GM23338 (cell line): ENCODE measurements at regions not wholly inside any gene's neighbourhood (a gene's known extent, or its start where the extent isn't known, plus 50 kb on each side); places are given as distances from the start of the nearest gene placed in this dataset.
"Not testable (repeated sequence)": the region's sequence is repeated elsewhere in the genome, so short reads cannot be mapped to it uniquely, and the experiment has no call there.

Experiments used
- ATAC-seq: fragments of 200-7000 bp; cut with Tn5 transposase; 3 replicates; pipeline ENCODE4 v1.9.1; 2020
- DNase-seq: peaks from one replicate; pipeline ENCODE4 v3.0.0-alpha.2; 2015; ENCODE audit warnings: low spot score
- H2AFZ ChIP-seq: fragments of 200-600 bp; sonication (generic); 2 replicates; pipeline ENCODE4 v1.8.0; 2016; ENCODE audit warnings: antibody characterized with exemption, mild to moderate bottlenecking, moderate library complexity
- H3F3A ChIP-seq: fragments of 200-600 bp; sonication (generic); replicated peaks from 2 replicates; pipeline ENCODE4 v1.8.0; 2017; ENCODE audit warnings: antibody characterized with exemption, mixed run types, low read depth
- H3K27ac ChIP-seq: fragments of 200-600 bp; sonication (generic); 2 replicates; pipeline ENCODE4 v1.6.1; 2016; ENCODE audit warnings: low read depth
- H3K27me3 ChIP-seq: fragments of 200-600 bp; sonication (generic); 2 replicates; pipeline ENCODE4 v1.8.0; 2016; ENCODE audit warnings: mild to moderate bottlenecking, mixed run types, moderate library complexity; ENCODE audit not compliant: insufficient read depth
- H3K36me3 ChIP-seq: fragments of 200-600 bp; sonication (generic); 2 replicates; pipeline ENCODE4 v1.8.0; 2016; ENCODE audit warnings: mild to moderate bottlenecking; ENCODE audit not compliant: insufficient read depth
- H3K4me1 ChIP-seq: fragments of 200-600 bp; sonication (generic); 2 replicates; pipeline ENCODE4 v1.8.0; 2016; ENCODE audit warnings: mild to moderate bottlenecking, moderate library complexity; ENCODE audit not compliant: insufficient read depth
- H3K4me2 ChIP-seq: fragments of 200-600 bp; sonication (generic); 2 replicates; pipeline ENCODE4 v1.7.1; 2017; ENCODE audit warnings: mixed run types
- H3K4me3 ChIP-seq: fragments of 200-600 bp; sonication (generic); 2 replicates; pipeline ENCODE4 v1.6.1; 2016; ENCODE audit warnings: mixed run types
- H3K79me2 ChIP-seq: fragments of 200-600 bp; sonication (generic); replicated peaks from 2 replicates; pipeline ENCODE4 v1.8.0; 2017; ENCODE audit warnings: mild to moderate bottlenecking; ENCODE audit not compliant: insufficient read depth
- H3K9me2 ChIP-seq: fragments of 200-600 bp; sonication (generic); 2 replicates; pipeline ENCODE4 v1.8.0; 2017; ENCODE audit not compliant: insufficient read depth
- H4K20me1 ChIP-seq: fragments of 200-600 bp; sonication (generic); replicated peaks from 2 replicates; pipeline ENCODE4 v1.8.0; 2017; ENCODE audit warnings: mild to moderate bottlenecking; ENCODE audit not compliant: insufficient read depth
- H3K27ac Mint-ChIP-seq: 2 replicates; pipeline ENCODE4 v1.8.0; 2020; ENCODE audit warnings: inconsistent platforms, mild to moderate bottlenecking, moderate library complexity, mixed read lengths
- H3K27me3 Mint-ChIP-seq: 3 replicates; pipeline ENCODE4 v1.8.0; 2022; ENCODE audit warnings: low read depth, mild to moderate bottlenecking, moderate library complexity, mixed read lengths, inconsistent platforms; ENCODE audit not compliant: insufficient read depth, poor library complexity
- H3K36me3 Mint-ChIP-seq: 3 replicates; pipeline ENCODE4 v1.8.0; 2021; ENCODE audit warnings: low read depth, mild to moderate bottlenecking, inconsistent platforms, moderate library complexity, mixed read lengths
- H3K4me1 Mint-ChIP-seq: 3 replicates; pipeline ENCODE4 v1.8.0; 2020; ENCODE audit warnings: mild to moderate bottlenecking, inconsistent platforms, mixed read lengths
- H3K4me3 Mint-ChIP-seq: 3 replicates; pipeline ENCODE4 v1.8.0; 2021; ENCODE audit warnings: moderate library complexity, mild to moderate bottlenecking, inconsistent platforms, mixed read lengths
- H3K9me3 Mint-ChIP-seq: 3 replicates; pipeline ENCODE4 v1.8.0; 2020; ENCODE audit warnings: moderate library complexity, mild to moderate bottlenecking, inconsistent platforms, mixed read lengths
- CREB1 ChIP-seq: fragments of 250-450 bp; sonication (Bioruptor Pico); IDR thresholded peaks from 2 replicates; pipeline ENCODE4 v1.5.0; 2020; ENCODE audit warnings: low read depth, mild to moderate bottlenecking, moderate library complexity
- EZH2 ChIP-seq: fragments of 200-600 bp; sonication (generic); IDR thresholded peaks from one replicate; pipeline ENCODE4 v1.8.0; 2017; ENCODE audit warnings: antibody characterized with exemption, mild to moderate bottlenecking, low read depth; ENCODE audit not compliant: unreplicated experiment
- JUNB ChIP-seq: IDR thresholded peaks from one replicate; pipeline ENCODE4 v1.6.1; 2016; ENCODE audit warnings: antibody characterized with exemption; ENCODE audit not compliant: unreplicated experiment
- ZNF462 ChIP-seq: fragments of 250-450 bp; sonication (Bioruptor Pico); IDR thresholded peaks from 2 replicates; pipeline ENCODE4 v1.5.0; 2020; ENCODE audit warnings: mild to moderate bottlenecking, moderate library complexity

- not testable (repeated sequence) for H3K4me1 Mint-ChIP-seq, H3K36me3 Mint-ChIP-seq, H3K9me3 Mint-ChIP-seq, H3K27ac Mint-ChIP-seq, H3K9me2 ChIP-seq, H3F3A ChIP-seq, H3K27ac ChIP-seq, H3K36me3 ChIP-seq, H3K79me2 ChIP-seq, H4K20me1 ChIP-seq
- peaks cover 15% of the 10 kb centered on the region for H3K4me1 ChIP-seq
- H3K4me2 ChIP-seq: peak overlapping the region; percentile 93
- peak; percentile 38; the same call in 1 of the 2 replicates for TF ChIP-seq CREB1 (CRISPR knock-in tag)
- Mint-ChIP-seq H3K4me3 (peak overlapping the region; percentile 85), H3K27me3 (peaks cover 29% of the 10 kb centered on the region)
- ATAC-seq (peak; percentile 94), DNase-seq (peak; percentile 92)
- peak overlapping the region; percentile 71 for H3K4me3 ChIP-seq
- H3K27me3 ChIP-seq: peaks cover 57% of the 10 kb centered on the region
- H2AFZ ChIP-seq: peak overlapping the region; percentile 97
Measured at GRCh38 chr7:39833180-39833799, 116.8 kb upstream of the CDK13 start.

GRCh38 chr7:39833865-39834634, 116.0 kb upstream of the CDK13 start:
- not testable (repeated sequence) for H4K20me1 ChIP-seq, H3K27ac Mint-ChIP-seq, H3K9me3 Mint-ChIP-seq, H3K27ac ChIP-seq, H3K4me1 ChIP-seq, H3F3A ChIP-seq, H3K36me3 ChIP-seq, H3K36me3 Mint-ChIP-seq, H3K4me1 Mint-ChIP-seq, H3K79me2 ChIP-seq, H3K9me2 ChIP-seq
- Histone ChIP-seq H2AFZ (peak overlapping the region; percentile 97), H3K4me2 (peak overlapping the region; percentile 93), H3K4me3 (peak overlapping the region; percentile 71), H3K27me3 (peaks cover 57% of the 10 kb centered on the region)
- Mint-ChIP-seq H3K4me3 (peak overlapping the region; percentile 85), H3K27me3 (peaks cover 29% of the 10 kb centered on the region)
- DNase-seq (peak; percentile 39), ATAC-seq (peak; percentile 19; the same call in 2 of the 3 replicates)
- TF ChIP-seq EZH2: peak; percentile 59

GRCh38 chr7:39838326-39838725, 111.7 kb upstream of the CDK13 start:
- no peak overlapping the region for H3K4me3 Mint-ChIP-seq
- no peaks in the 10 kb centered on the region for H3K36me3 ChIP-seq
- peaks cover 11% of the 10 kb centered on the region; the same call in 1 of the 2 replicates for H3K9me2 ChIP-seq
- ATAC-seq (no peak), DNase-seq (no peak)
- no peak for TF ChIP-seq JUNB
- no peak for TF ChIP-seq CREB1 (CRISPR knock-in tag)
- no peak overlapping the region for H3K27ac Mint-ChIP-seq
- no peak overlapping the region for H2AFZ ChIP-seq
- H4K20me1 ChIP-seq: no peaks in the 10 kb centered on the region
- peaks cover 35% of the 10 kb centered on the region for H3K27me3 ChIP-seq
- no peak overlapping the region for H3K4me3 ChIP-seq
- H3F3A ChIP-seq: no peaks in the 10 kb centered on the region
- H3K4me2 ChIP-seq: no peak overlapping the region
- no peaks in the 10 kb centered on the region; the same call in 1 of the 3 replicates for H3K4me1 Mint-ChIP-seq
- H3K9me3 Mint-ChIP-seq: no peaks in the 10 kb centered on the region
- H3K79me2 ChIP-seq: no peaks in the 10 kb centered on the region
- no peaks in the 10 kb centered on the region for H3K36me3 Mint-ChIP-seq
- 0 out of 2 replicates have a peak, but pooled peaks cover 4% of the 10 kb centered on the region for H3K4me1 ChIP-seq
- no peak overlapping the region for H3K27ac ChIP-seq
- H3K27me3 Mint-ChIP-seq: peaks cover 27% of the 10 kb centered on the region

GRCh38 chr7:39845006-39845405, 105.0 kb upstream of the CDK13 start:
- H3K4me3 ChIP-seq: no peak overlapping the region
- H3K9me2 ChIP-seq: peaks cover 13% of the 10 kb centered on the region; the same call in 1 of the 2 replicates
- H3K79me2 ChIP-seq: no peaks in the 10 kb centered on the region
- ATAC-seq (no peak), DNase-seq (no peak)
- H3K27ac ChIP-seq: no peak overlapping the region
- no peak overlapping the region for H3K27ac Mint-ChIP-seq
- H2AFZ ChIP-seq: no peak overlapping the region
- H3K36me3 ChIP-seq: no peaks in the 10 kb centered on the region
- H3K4me1 Mint-ChIP-seq: no peaks in the 10 kb centered on the region
- H3K4me2 ChIP-seq: no peak overlapping the region
- no peaks in the 10 kb centered on the region for H4K20me1 ChIP-seq
- no peaks in the 10 kb centered on the region for H3K9me3 Mint-ChIP-seq
- H3K27me3 ChIP-seq: no peaks in the 10 kb centered on the region
- H3K4me1 ChIP-seq: no peaks in the 10 kb centered on the region
- H3F3A ChIP-seq: no peaks in the 10 kb centered on the region
- H3K27me3 Mint-ChIP-seq: no peaks in the 10 kb centered on the region
- no peaks in the 10 kb centered on the region for H3K36me3 Mint-ChIP-seq
- H3K4me3 Mint-ChIP-seq: no peak overlapping the region
- no peak for TF ChIP-seq ZNF462 (CRISPR knock-in tag)
